ENCODE measurements at regions not wholly inside any gene's neighbourhood (a gene's known extent, or its start where the extent isn't known, plus 50 kb on each side); places are given as distances from the start of the nearest gene placed in this dataset.

- TF ChIP-seq CTCF (IDR thresholded peaks at IDR 0.05) (no peak), POLR2AphosphoS5 (IDR thresholded peaks at IDR 0.05) (no peak), POLR2A (IDR thresholded peaks at IDR 0.05) (no peak)
These were observed 106.7 kb upstream of the FANCL start for GRCh38 chr2:58347810-58348209.
